Gastrocnemius medialis (tissue), 4 donors: ENCODE measurements at regions not wholly inside any gene's neighbourhood (a gene's known extent, or its start where the extent isn't known, plus 50 kb on each side); places are given as distances from the start of the nearest gene placed in this dataset.

Experiments
- ATAC-seq, 2 donors: fragments of 150-250 bp; one replicate each; pipeline ENCODE4 v1.9.1; 2016
- DNase-seq, 2 donors: peaks; one replicate each; pipeline ENCODE4 v3.0.0-alpha.2; 2019
- H3K27ac ChIP-seq, 4 donors: fragments of 200-600 bp; sonication (generic); 1 replicate in 1 of 4; 2 replicates in 3 of 4; pipeline ENCODE4 v1.5.1; 2016 to 2018; ENCODE audit warnings: mild to moderate bottlenecking in 2 of 4, moderate library complexity in 1 of 4
- H3K27me3 ChIP-seq, 3 donors: fragments of 200-600 bp; sonication (generic) in 2 of 3; 1 replicate in 1 of 3; 2 replicates in 2 of 3; pipeline versions ENCODE4 v1.5.1 to v1.6.0; 2016 to 2019; ENCODE audit warnings: mild to moderate bottlenecking in 1 of 3, moderate library complexity in 1 of 3
- H3K36me3 ChIP-seq, 2 donors: fragments of 200-600 bp; sonication (generic) in 1 of 2; one replicate each; pipeline ENCODE4 v1.5.1; 2017 to 2018
- H3K4me1 ChIP-seq, 2 donors: fragments of 200-600 bp; sonication (generic) in 1 of 2; one replicate each; pipeline ENCODE4 v1.5.1; 2016 to 2017; ENCODE audit warnings: mild to moderate bottlenecking in 2 of 2
- H3K4me3 ChIP-seq, 4 donors: fragments of 200-600 bp; sonication (generic) in 3 of 4; 1 replicate in 1 of 4; 2 replicates in 3 of 4; pipeline ENCODE4 v1.5.1; 2016 to 2019; ENCODE audit warnings: mild to moderate bottlenecking in 2 of 4
- H3K9me3 ChIP-seq, 3 donors: fragments of 200-600 bp; sonication (generic) in 2 of 3; 1 replicate in 1 of 3; 2 replicates in 2 of 3; pipeline ENCODE4 v1.5.1; 2016 to 2019
- POLR2A ChIP-seq, 2 donors: fragments of 450-650 bp; IDR thresholded peaks; one replicate each; pipeline ENCODE4 v1.6.1; 2017; ENCODE audit warnings: antibody characterized with exemption in 2 of 2, mild to moderate bottlenecking in 2 of 2, moderate library complexity in 2 of 2
- in situ Hi-C, 4 donors: fragments of 200-750 bp; cut with MboI; loops; one replicate each; pipeline versions ENCODE4 v1.15.0 to v1.8.0; 2017; ENCODE audit warnings: low sequenced_read_pairs in 4 of 4
- intact Hi-C: fragments of 100-400 bp; cut with DNase I; formaldehyde crosslinking; loops from one replicate; pipeline ENCODE4 v1.15.1; 2023; ENCODE audit warnings: low total_unique reads
- TF ChIP-seq, protein P1 (sequence below), 5 experiments: fragments of 450-650 bp in 3 of 5; fragments of 200-600 bp in 2 of 5; sonication (generic) in 2 of 5; IDR thresholded peaks in 4 of 5; conservative IDR thresholded peaks in 1 of 5; 1 replicate in 4 of 5; 2 replicates in 1 of 5; pipeline ENCODE4 v1.5.1; 2016 to 2019; ENCODE audit warnings: antibody characterized with exemption in 5 of 5, mild to moderate bottlenecking in 3 of 5, moderate library complexity in 3 of 5

DNA sequence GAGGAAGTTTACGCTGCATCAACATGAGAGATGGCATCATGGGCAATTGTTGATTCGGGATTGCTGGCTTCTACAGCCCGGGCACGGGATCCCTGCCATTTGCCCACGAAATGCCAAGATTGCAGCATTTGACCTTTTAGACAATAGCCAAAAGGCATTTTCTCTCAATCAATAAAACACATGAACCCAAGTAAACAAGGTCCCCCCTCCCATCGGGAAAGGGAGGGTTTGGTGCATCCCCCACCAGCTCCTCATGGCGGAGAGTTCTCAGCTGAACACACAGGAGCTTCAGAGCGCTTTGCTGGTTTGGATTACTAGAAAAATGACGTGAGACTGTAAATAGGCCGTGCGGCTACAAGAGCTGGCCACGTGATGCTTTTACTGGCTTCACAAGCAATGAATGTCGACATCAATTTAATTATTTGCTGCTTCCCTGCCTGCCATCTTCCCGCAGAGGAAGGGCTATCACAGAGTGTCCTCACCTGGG is 147.6 kb downstream of the C16orf95 start:
- Histone ChIP-seq H3K27me3 (no peaks in the 10 kb centered on the region), H3K4me1 (no peaks in the 10 kb centered on the region), H3K36me3 (no peaks in the 10 kb centered on the region), H3K9me3 (no peaks in the 10 kb centered on the region), H3K27ac (no peak overlapping the region), H3K4me3 (no peak overlapping the region)
- TF ChIP-seq, protein P1, sequence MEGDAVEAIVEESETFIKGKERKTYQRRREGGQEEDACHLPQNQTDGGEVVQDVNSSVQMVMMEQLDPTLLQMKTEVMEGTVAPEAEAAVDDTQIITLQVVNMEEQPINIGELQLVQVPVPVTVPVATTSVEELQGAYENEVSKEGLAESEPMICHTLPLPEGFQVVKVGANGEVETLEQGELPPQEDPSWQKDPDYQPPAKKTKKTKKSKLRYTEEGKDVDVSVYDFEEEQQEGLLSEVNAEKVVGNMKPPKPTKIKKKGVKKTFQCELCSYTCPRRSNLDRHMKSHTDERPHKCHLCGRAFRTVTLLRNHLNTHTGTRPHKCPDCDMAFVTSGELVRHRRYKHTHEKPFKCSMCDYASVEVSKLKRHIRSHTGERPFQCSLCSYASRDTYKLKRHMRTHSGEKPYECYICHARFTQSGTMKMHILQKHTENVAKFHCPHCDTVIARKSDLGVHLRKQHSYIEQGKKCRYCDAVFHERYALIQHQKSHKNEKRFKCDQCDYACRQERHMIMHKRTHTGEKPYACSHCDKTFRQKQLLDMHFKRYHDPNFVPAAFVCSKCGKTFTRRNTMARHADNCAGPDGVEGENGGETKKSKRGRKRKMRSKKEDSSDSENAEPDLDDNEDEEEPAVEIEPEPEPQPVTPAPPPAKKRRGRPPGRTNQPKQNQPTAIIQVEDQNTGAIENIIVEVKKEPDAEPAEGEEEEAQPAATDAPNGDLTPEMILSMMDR (IDR thresholded peaks at IDR 0.05 in 4 of 5, conservative IDR thresholded peaks at IDR 0.05 in 1 of 5): no peak
- no peak for TF ChIP-seq POLR2A (IDR thresholded peaks at IDR 0.05)
- DNase-seq: no peak
- no peak for ATAC-seq
- in situ Hi-C loops (no loop called here), intact Hi-C loops (no loop called here)

DNA sequence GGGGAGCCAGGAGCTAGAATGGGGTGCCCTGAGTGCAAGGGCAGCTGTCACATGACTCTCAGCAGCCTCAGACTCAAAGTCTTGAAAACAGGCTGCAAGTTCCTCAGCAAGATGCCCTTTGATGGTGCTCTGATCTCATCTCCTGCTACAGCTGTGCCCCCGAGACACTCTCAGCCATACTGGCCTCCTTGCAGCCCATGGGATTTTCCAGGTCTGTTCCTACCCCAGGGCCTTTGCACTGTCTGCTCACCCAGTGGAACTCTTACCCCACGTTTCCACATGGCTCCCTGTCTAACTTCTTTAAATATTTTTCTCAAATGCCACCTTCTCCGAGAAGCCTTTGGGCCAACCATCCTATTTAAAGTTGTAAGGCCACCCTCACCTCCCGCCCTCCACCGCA is 146.9 kb downstream of the C16orf95 start:
- Histone ChIP-seq H3K27ac (no peak overlapping the region), H3K4me1 (no peaks in the 10 kb centered on the region), H3K36me3 (no peaks in the 10 kb centered on the region), H3K9me3 (no peaks in the 10 kb centered on the region), H3K27me3 (no peaks in the 10 kb centered on the region), H3K4me3 (no peak overlapping the region)
- in situ Hi-C loops (no loop called here), intact Hi-C loops (no loop called here)
- TF ChIP-seq, protein P1 (IDR thresholded peaks at IDR 0.05 in 4 of 5, conservative IDR thresholded peaks at IDR 0.05 in 1 of 5): no peak
- no peak for TF ChIP-seq POLR2A (IDR thresholded peaks at IDR 0.05)
- DNase-seq (no peak), ATAC-seq (no peak)

DNA sequence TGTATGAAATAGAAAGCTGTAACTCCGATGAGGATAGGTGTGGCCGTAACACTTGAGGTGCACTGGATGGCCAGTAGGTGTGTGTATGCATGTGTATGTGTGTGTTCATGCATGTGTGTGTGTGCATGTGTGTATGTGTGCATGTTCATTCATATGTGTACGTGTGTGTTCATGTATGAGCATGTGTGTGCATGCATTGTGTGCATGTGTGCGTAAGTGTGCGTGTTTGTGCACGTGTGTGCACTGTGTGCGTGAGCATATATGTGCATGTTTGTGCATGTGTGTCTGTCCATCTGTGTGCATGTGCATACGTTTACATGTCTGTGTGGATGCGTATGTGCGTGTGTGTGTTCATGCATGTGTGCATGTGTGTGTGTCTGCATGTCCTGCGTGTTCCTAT is 145.5 kb downstream of the C16orf95 start:
- ATAC-seq (no peak), DNase-seq (no peak)
- Histone ChIP-seq H3K9me3 (no peaks in the 10 kb centered on the region), H3K36me3 (no peaks in the 10 kb centered on the region), H3K27me3 (peaks cover 0 to 2% (median 0%) of the 10 kb centered on the region in 3 donors), H3K4me3 (no peak overlapping the region), H3K27ac (no peak overlapping the region), H3K4me1 (no peaks in the 10 kb centered on the region)
- in situ Hi-C loops (no loop called here), intact Hi-C loops (no loop called here)
- no peak for TF ChIP-seq POLR2A (IDR thresholded peaks at IDR 0.05)
- TF ChIP-seq, protein P1 (IDR thresholded peaks at IDR 0.05 in 4 of 5, conservative IDR thresholded peaks at IDR 0.05 in 1 of 5): no peak

DNA sequence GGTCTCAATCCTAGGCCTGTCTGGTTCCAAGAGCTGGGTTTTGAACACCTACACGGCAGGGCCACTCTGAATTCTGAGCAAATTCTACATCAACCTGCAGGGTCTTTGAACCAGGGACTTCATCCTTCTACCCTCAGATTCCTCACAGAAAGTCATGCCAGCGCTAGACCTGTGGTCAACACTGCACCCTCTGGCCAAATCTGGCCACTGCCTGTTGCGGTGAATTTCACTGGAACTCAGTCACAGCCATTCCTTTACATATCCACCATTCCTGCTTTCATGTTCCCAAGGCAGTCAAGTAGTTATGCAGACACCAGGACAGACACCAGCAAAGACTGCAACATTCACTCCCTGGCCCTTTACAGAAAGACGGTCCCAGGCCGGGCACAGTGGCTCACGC is 144.6 kb downstream of the C16orf95 start:
- Histone ChIP-seq H3K36me3 (no peaks in the 10 kb centered on the region), H3K4me3 (no peak overlapping the region), H3K27me3 (peaks cover 0 to 9% (median 0%) of the 10 kb centered on the region in 3 donors), H3K27ac (no peak overlapping the region), H3K9me3 (no peaks in the 10 kb centered on the region), H3K4me1 (no peaks in the 10 kb centered on the region)
- ATAC-seq (no peak), DNase-seq (no peak)
- in situ Hi-C loops: no loop called here
- intact Hi-C loops: no loop called here
- TF ChIP-seq, protein P1 (IDR thresholded peaks at IDR 0.05 in 4 of 5, conservative IDR thresholded peaks at IDR 0.05 in 1 of 5): no peak
- TF ChIP-seq POLR2A (IDR thresholded peaks at IDR 0.05): no peak

DNA sequence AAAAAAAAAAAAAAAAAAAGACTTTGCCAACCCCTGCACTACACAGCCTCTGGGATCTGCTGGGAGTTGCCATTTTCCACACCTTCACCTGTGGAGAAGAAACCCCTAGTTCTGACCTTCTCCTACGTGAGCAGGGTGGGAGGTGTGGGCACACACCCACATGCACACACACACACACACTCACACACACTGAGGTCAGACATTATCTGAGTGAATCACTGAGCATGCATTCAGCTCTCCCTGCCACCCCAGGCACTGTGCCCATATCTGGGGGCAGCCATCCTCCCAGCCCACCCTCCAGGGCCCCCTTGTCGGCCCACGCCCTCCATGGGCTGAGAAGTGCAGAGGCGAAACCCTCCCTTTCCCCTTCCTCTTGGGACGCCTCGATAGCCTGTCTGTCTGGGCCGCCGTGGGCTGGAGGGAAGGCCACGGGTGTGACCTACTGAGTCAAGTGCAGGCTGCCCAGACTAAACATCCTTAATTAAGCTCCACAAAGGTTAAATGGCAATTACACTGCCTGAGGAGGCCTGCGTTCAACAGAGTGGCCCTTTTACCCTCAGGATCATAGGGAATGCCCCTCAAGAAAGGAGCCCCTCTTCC is 143.8 kb downstream of the C16orf95 start:
- DNase-seq: no peak
- no peaks in the 10 kb centered on the region for H3K4me1 ChIP-seq
- no peaks in the 10 kb centered on the region for H3K36me3 ChIP-seq
- H3K9me3 ChIP-seq: no peaks in the 10 kb centered on the region
- in situ Hi-C loops (no loop called here), intact Hi-C loops (no loop called here)
- H3K27me3 ChIP-seq: peaks cover 0 to 14% (median 0%) of the 10 kb centered on the region in 3 donors
- no peak for ATAC-seq
- H3K27ac ChIP-seq: no peak overlapping the region
- no peak overlapping the region for H3K4me3 ChIP-seq
- no peak for TF ChIP-seq POLR2A (IDR thresholded peaks at IDR 0.05)
- TF ChIP-seq, protein P1 (IDR thresholded peaks at IDR 0.05 in 4 of 5, conservative IDR thresholded peaks at IDR 0.05 in 1 of 5): no peak
